IPS DF 6.9 (cell line): ENCODE measurements at regions not wholly inside any gene's neighbourhood (a gene's known extent, or its start where the extent isn't known, plus 50 kb on each side); places are given as distances from the start of the nearest gene placed in this dataset.
"Not testable (repeated sequence)": the region's sequence is repeated elsewhere in the genome, so short reads cannot be mapped to it uniquely, and the experiment has no call there.

Experiments used
- DNase-seq: peaks from one replicate; pipeline ENCODE4 v3.0.0-alpha.2; 2013; ENCODE audit warnings: low read depth, low spot score
- H3K27ac ChIP-seq: one replicate; pipeline ENCODE4 v1.5.1; 2013; ENCODE audit warnings: low read length, control low read depth
- H3K27me3 ChIP-seq: 2 replicates; pipeline ENCODE4 v1.6.1; 2013; ENCODE audit warnings: mild to moderate bottlenecking, low read length; ENCODE audit not compliant: control insufficient read depth, insufficient read depth
- H3K36me3 ChIP-seq: 2 replicates; pipeline ENCODE4 v1.6.1; 2013; ENCODE audit warnings: low read length; ENCODE audit not compliant: control insufficient read depth, insufficient read depth
- H3K4me1 ChIP-seq: 2 replicates; pipeline ENCODE4 v1.6.1; 2013; ENCODE audit warnings: low read length; ENCODE audit not compliant: control insufficient read depth, insufficient read depth
- H3K4me3 ChIP-seq: 2 replicates; pipeline ENCODE4 v1.5.1; 2013; ENCODE audit warnings: mild to moderate bottlenecking, low read length
- H3K9me3 ChIP-seq: 2 replicates; pipeline ENCODE4 v1.6.1; 2013; ENCODE audit warnings: low read length, inconsistent platforms; ENCODE audit not compliant: control insufficient read depth, insufficient read depth
- WGBS: extraction: QIAGEN DNeasy Blood & Tissue Kit; methylation state at CpG from one replicate; pipeline ENCODE4 v1.1.7; 2013; ENCODE audit warnings: mixed read lengths, missing lambda C conversion rate; ENCODE audit not compliant: insufficient read length, insufficient coverage; 5-methylcytosine and 5-hydroxymethylcytosine counted together

DNA sequence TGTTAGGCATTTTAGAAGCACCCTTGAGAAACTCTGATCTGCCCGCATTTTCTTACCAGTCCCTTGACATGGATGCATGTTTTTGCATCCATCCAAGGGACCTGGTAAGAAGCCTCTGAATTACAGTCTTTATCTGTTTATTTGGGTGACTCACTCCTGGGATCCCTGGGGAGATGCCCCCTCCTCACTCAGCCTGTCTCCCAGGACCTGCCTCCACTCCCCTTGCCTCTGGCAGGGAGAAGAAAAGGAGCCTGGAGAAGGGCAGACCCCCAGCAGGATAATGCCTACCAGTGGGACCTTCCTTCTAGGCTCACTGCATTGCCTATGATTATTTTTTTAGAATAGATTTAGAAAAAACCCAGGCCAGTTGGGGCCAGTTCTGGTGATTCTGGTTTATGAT is 329.4 kb downstream of the PTTG2 start:
- H3K36me3 ChIP-seq, result no peaks in the 10 kb centered on the region
- H3K4me3 ChIP-seq, result no peak overlapping the region
- H3K9me3 ChIP-seq, result no peaks in the 10 kb centered on the region
- H3K27ac ChIP-seq, result no peak overlapping the region
- H3K27me3 ChIP-seq, result no peaks in the 10 kb centered on the region
- DNase-seq, result no peak
- H3K4me1 ChIP-seq, result peaks cover 1% of the 10 kb centered on the region; the same call in 1 of the 2 replicates
- WGBS, result no CpG with 5 or more reads among the region's 1 CpG

DNA sequence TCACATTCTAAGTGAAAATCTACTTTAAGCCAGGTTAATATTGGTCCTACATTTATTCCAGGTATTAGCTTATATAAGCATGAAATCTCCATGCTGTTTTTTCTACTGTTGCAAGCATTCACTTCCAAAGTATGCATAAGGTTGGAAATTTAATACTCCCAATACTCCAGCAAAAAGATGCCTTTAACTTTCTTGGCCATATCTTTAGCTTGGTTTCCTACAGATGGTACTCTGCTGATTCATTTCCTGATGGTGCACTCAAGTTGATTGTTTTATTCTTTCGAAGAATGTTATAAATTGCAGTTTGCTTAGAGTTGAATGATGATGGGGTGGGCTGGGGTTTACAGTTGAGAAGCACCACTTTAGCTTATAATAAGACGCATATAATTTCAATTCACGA is 330.2 kb downstream of the PTTG2 start:
- Histone ChIP-seq H3K27me3 (no peaks in the 10 kb centered on the region), H3K4me3 (no peak overlapping the region), H3K27ac (no peak overlapping the region), H3K9me3 (no peaks in the 10 kb centered on the region), H3K4me1 (peaks cover 1% of the 10 kb centered on the region; the same call in 1 of the 2 replicates), H3K36me3 (no peaks in the 10 kb centered on the region)
- no CpG with 5 or more reads among the region's 3 CpGs for WGBS
- DNase-seq, result no peak

DNA sequence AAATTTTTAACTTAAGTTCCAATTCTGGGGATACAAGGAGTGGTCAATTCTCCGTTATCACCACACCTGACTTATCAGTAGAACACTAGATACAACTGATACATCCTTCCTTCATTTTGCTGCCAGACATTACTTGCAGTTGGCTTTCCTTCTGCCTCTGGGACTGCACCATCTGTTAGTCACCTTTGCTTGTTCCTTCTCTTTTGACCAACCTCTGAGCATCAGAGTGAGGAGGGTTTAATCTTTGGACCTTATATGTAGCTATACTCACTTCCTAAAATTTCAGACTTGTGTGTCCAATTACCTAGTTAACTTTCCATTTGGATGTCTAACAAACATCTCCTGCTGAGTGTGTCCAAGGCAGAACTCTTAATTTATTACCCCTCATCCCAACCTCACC is 330.7 kb downstream of the PTTG2 start:
- no peaks in the 10 kb centered on the region for H3K36me3 ChIP-seq
- no CpG with 5 or more reads among the region's 1 CpG for WGBS
- no peak overlapping the region for H3K27ac ChIP-seq
- no peak for DNase-seq
- no peaks in the 10 kb centered on the region for H3K27me3 ChIP-seq
- H3K9me3 ChIP-seq, result no peaks in the 10 kb centered on the region
- peaks cover 1% of the 10 kb centered on the region; the same call in 1 of the 2 replicates for H3K4me1 ChIP-seq
- no peak overlapping the region for H3K4me3 ChIP-seq

DNA sequence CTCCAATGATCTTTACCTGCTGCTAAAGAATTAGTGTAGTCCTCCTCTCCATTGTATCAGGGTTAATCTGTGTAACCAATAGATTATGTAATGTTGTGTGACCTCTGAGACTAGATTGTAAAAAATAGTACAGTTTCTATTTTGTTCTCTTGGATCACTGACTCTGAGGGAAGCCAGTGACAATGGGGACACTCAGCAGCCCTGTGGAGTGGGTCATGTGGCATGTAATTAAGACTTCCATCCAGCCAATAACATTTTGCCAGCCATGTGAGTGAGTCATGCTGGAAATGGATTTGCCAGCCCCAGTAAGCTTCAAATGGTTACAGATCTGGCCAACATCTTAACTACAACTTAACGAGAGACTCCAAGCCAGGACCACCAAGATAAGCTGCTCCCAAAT is 332.3 kb downstream of the PTTG2 start:
- Histone ChIP-seq H3K9me3 (no peaks in the 10 kb centered on the region; the same call in 1 of the 2 replicates), H3K4me1 (no peaks in the 10 kb centered on the region), H3K27me3 (no peaks in the 10 kb centered on the region), H3K4me3 (no peak overlapping the region), H3K27ac (no peak overlapping the region), H3K36me3 (no peaks in the 10 kb centered on the region)
- DNase-seq, result no peak
- WGBS, result no CpG with 5 or more reads among the region's 1 CpG

- WGBS, result no CpG with 5 or more reads among the region's 1 CpG
- no peak for DNase-seq
- H3K27ac ChIP-seq, result no peak overlapping the region
- no peaks in the 10 kb centered on the region for H3K36me3 ChIP-seq
- no peaks in the 10 kb centered on the region for H3K27me3 ChIP-seq
- H3K4me3 ChIP-seq, result no peak overlapping the region
- no peaks in the 10 kb centered on the region for H3K4me1 ChIP-seq
- H3K9me3 ChIP-seq, result no peaks in the 10 kb centered on the region; the same call in 1 of the 2 replicates
These were observed 334.0 kb downstream of the PTTG2 start for GRCh38 chr4:38294238-38294637.

GRCh38 chr4:38297061-38297460 is 336.9 kb downstream of the PTTG2 start:
- H3K27me3 ChIP-seq, result no peaks in the 10 kb centered on the region
- H3K9me3 ChIP-seq, result no peaks in the 10 kb centered on the region; the same call in 1 of the 2 replicates
- H3K4me3 ChIP-seq, result no peak overlapping the region
- no peak for DNase-seq
- no peaks in the 10 kb centered on the region for H3K36me3 ChIP-seq
- no CpG with 5 or more reads among the region's 3 CpGs for WGBS
- no peaks in the 10 kb centered on the region for H3K4me1 ChIP-seq
- H3K27ac ChIP-seq, result no peak overlapping the region

DNA sequence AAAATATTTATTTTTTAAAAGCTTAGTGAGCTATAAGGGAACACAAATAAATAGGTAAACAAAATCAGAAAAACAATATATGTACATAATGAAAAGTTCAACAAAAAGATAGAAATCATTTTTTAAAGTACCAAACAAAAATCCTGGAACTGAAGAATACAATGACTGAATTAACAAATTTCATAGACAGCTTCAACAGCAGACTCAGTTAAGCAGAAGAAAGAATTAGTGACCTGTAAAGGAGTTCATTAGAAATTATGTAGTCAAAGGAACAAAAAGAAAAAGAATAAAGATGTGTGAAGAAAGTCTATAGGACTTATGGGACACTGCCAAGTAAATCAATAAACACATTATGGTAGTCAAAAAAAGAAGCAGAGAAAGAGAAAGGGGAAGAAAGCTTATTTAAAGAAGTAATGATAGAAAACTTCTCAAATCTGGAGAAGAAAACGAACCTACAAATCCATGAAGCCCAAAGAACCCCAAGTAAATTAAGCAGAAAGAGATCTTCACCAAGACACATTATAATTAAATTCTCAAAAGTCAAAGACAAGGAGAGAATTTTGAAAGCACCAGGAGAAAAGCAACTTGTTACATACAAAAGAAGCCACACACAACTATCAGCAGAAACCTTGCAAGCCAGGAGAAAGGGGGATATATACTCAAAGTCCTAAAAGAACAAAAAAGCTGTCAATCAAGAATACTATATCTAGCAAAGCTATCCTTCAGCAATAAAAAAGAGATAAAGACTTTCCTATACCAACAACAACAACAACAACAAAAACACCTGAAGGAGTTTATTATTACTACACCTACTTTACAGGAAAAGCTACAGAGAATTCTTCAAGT is 338.9 kb downstream of the PTTG2 start:
- no peak overlapping the region for H3K27ac ChIP-seq
- H3K36me3 ChIP-seq, result no peaks in the 10 kb centered on the region
- H3K4me3 ChIP-seq, result no peak overlapping the region
- H3K27me3 ChIP-seq, result no peaks in the 10 kb centered on the region
- DNase-seq, result no peak
- WGBS, result no CpG with 5 or more reads among the region's 1 CpG
- H3K9me3 ChIP-seq, result no peaks in the 10 kb centered on the region; the same call in 1 of the 2 replicates
- no peaks in the 10 kb centered on the region for H3K4me1 ChIP-seq

DNA sequence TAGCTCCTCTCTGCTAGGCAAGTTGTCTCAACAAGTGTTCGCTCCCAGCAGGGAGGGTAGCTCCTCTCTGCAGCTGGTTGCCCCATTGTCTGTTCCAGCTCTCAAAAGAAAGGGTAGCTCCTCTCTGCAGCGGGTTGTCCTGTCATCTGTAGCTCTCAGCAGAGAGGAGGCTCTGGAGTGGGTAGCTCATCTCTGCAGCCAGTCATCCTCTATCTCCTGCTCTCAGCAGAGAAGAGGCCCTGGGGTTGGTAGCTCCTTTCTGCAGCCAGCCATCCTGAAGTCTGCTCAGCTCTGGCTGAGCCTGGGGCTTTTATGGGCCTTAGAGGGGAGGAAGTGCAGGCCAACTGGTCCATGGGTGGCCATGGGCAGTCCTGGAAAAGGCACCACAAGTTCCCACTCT is 342.7 kb downstream of the PTTG2 start:
- DNase-seq, result no peak
- no CpG with 5 or more reads among the region's 2 CpGs for WGBS
- Histone ChIP-seq H3K27me3 (no peaks in the 10 kb centered on the region), H3K4me3 (no peak overlapping the region), H3K4me1 (no peaks in the 10 kb centered on the region), H3K36me3 (no peaks in the 10 kb centered on the region), H3K9me3 (no peaks in the 10 kb centered on the region), H3K27ac (no peak overlapping the region)

DNA sequence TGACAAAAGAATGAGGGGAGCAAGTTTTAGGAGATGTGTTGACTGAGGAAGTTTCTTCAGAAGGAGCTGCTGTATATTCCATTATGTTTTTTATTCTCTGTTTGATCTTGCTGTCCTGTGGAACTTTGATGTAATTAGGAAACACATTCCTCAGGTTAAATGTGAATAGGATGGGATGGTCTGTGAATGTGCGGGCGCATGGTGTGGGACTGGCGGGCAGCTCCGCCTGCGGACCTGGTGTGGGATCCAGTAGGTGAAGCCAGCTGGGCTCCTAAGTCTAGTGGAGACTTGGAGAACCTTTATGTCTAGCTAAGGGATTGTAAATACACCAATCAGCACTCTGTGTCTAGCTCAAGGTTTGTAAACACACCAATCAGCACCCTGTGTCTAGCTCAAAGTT is 344.3 kb downstream of the PTTG2 start:
- H3K27ac ChIP-seq, H3K27me3 ChIP-seq, H3K4me1 ChIP-seq, H3K9me3 ChIP-seq, H3K4me3 ChIP-seq, DNase-seq, H3K36me3 ChIP-seq: not testable (repeated sequence)
- no CpG with 5 or more reads among the region's 5 CpGs for WGBS

GRCh38 chr4:38306482-38307071 is 346.4 kb downstream of the PTTG2 start:
- H3K36me3 ChIP-seq, result no peaks in the 10 kb centered on the region
- H3K27me3 ChIP-seq, result no peaks in the 10 kb centered on the region
- H3K9me3 ChIP-seq, result no peaks in the 10 kb centered on the region
- H3K4me3 ChIP-seq, result no peak overlapping the region
- H3K27ac ChIP-seq, result no peak overlapping the region
- WGBS, result no CpG with 5 or more reads among the region's 3 CpGs
- H3K4me1 ChIP-seq, result no peaks in the 10 kb centered on the region
- no peak for DNase-seq
